ENCODE measurements at regions not wholly inside any gene's neighbourhood (a gene's known extent, or its start where the extent isn't known, plus 50 kb on each side); places are given as distances from the start of the nearest gene placed in this dataset.

GRCh38 chr1:57603696-57604095 lies 179.8 kb upstream of the DAB1 start:
- Histone ChIP-seq H3K27ac (ENCODE audit: low read depth in 1 of 2, low read length in 2 of 2) (no peak overlapping the region), H3K4me3 (ENCODE audit: low read depth in 1 of 3, low read length in 3 of 3) (no peak overlapping the region), H3K9me3 (ENCODE audit: control insufficient read depth in 4 of 4, low read length in 3 of 4) (no peaks in the 10 kb centered on the region), H3K4me1 (ENCODE audit: control insufficient read depth in 4 of 4, insufficient read depth in 4 of 4, low read length in 3 of 4) (no peaks in the 10 kb centered on the region), H3K27me3 (ENCODE audit: control insufficient read depth in 4 of 4, insufficient read depth in 4 of 4, low read length in 3 of 4) (peaks cover 0 to 4% (median 0%) of the 10 kb centered on the region in 4 donors), H3K36me3 (ENCODE audit: control insufficient read depth in 4 of 4, insufficient read depth in 3 of 4, low read depth in 1 of 4, low read length in 3 of 4) (no peaks in the 10 kb centered on the region), H3K9ac (ENCODE audit: low read depth in 1 of 2, low read length in 2 of 2) (no peak overlapping the region)
- whole genome bisulfite sequencing, result 75% methylated on average over 6 of the region's 6 CpGs
- no peak for TF ChIP-seq HNF4G (IDR thresholded peaks at IDR 0.05)
- no peak for TF ChIP-seq RXRA (IDR thresholded peaks at IDR 0.05)
- TF ChIP-seq TAF1 (conservative IDR thresholded peaks at IDR 0.05), result no peak
- TF ChIP-seq MAX (IDR thresholded peaks at IDR 0.05), result no peak
- no peak for TF ChIP-seq NR2F2 (IDR thresholded peaks at IDR 0.05)
- no peak for TF ChIP-seq ATF3 (IDR thresholded peaks at IDR 0.05)
- TF ChIP-seq EGR1 (IDR thresholded peaks at IDR 0.05; ENCODE audit: low read depth in 2 of 2), result no peak
- TF ChIP-seq FOXA1 (IDR thresholded peaks at IDR 0.05), result no peak
- TF ChIP-seq REST (IDR thresholded peaks at IDR 0.05), result no peak
- no peak for TF ChIP-seq SP1 (IDR thresholded peaks at IDR 0.05)
- no peak for DNase-seq (ENCODE audit: low spot score)

- DNase-seq (ENCODE audit: low spot score), result no peak
- TF ChIP-seq ZBTB33 (IDR thresholded peaks at IDR 0.05) (no peak), HNF4G (IDR thresholded peaks at IDR 0.05) (no peak), RXRA (IDR thresholded peaks at IDR 0.05) (no peak)
- H3K36me3 ChIP-seq (ENCODE audit: control insufficient read depth in 4 of 4, insufficient read depth in 3 of 4, low read depth in 1 of 4, low read length in 3 of 4), result no peaks in the 10 kb centered on the region
- no peaks in the 10 kb centered on the region for H3K4me1 ChIP-seq (ENCODE audit: control insufficient read depth in 4 of 4, insufficient read depth in 4 of 4, low read length in 3 of 4)
- WGBS, result 56% methylated on average over 3 of the region's 3 CpGs
- H3K27me3 ChIP-seq (ENCODE audit: control insufficient read depth in 4 of 4, insufficient read depth in 4 of 4, low read length in 3 of 4), result peaks cover 0 to 3% (median 0%) of the 10 kb centered on the region in 4 donors
- H3K27ac ChIP-seq (ENCODE audit: low read depth in 1 of 2, low read length in 2 of 2), result no peak overlapping the region
- H3K9ac ChIP-seq (ENCODE audit: low read depth in 1 of 2, low read length in 2 of 2), result no peak overlapping the region
- H3K4me3 ChIP-seq (ENCODE audit: low read depth in 1 of 3, low read length in 3 of 3), result no peak overlapping the region
- no peaks in the 10 kb centered on the region for H3K9me3 ChIP-seq (ENCODE audit: control insufficient read depth in 4 of 4, low read length in 3 of 4)
Observed at GRCh38 chr1:57600424-57600823, 176.6 kb upstream of the DAB1 start.

- WGBS, result 54% methylated on average over 8 of the region's 8 CpGs
- Histone ChIP-seq H3K9me3 (ENCODE audit: control insufficient read depth in 4 of 4, low read length in 3 of 4) (no peaks in the 10 kb centered on the region), H3K36me3 (ENCODE audit: control insufficient read depth in 4 of 4, insufficient read depth in 3 of 4, low read depth in 1 of 4, low read length in 3 of 4) (no peaks in the 10 kb centered on the region), H3K27me3 (ENCODE audit: control insufficient read depth in 4 of 4, insufficient read depth in 4 of 4, low read length in 3 of 4) (peaks cover 0 to 3% (median 0%) of the 10 kb centered on the region in 4 donors), H3K4me1 (ENCODE audit: control insufficient read depth in 4 of 4, insufficient read depth in 4 of 4, low read length in 3 of 4) (no peaks in the 10 kb centered on the region), H3K9ac (ENCODE audit: low read depth in 1 of 2, low read length in 2 of 2) (no peak overlapping the region), H3K4me3 (ENCODE audit: low read depth in 1 of 3, low read length in 3 of 3) (no peak overlapping the region), H3K27ac (ENCODE audit: low read depth in 1 of 2, low read length in 2 of 2) (no peak overlapping the region)
- DNase-seq (ENCODE audit: low spot score), result no peak
- no peak for TF ChIP-seq SP1 (IDR thresholded peaks at IDR 0.05)
- no peak for TF ChIP-seq GABPA (IDR thresholded peaks at IDR 0.05 in 1 of 2, conservative IDR thresholded peaks at IDR 0.05 in 1 of 2)
- TF ChIP-seq HNF4A (conservative IDR thresholded peaks at IDR 0.05), result no peak
- TF ChIP-seq YY1 (IDR thresholded peaks at IDR 0.05), result no peak
- TF ChIP-seq RAD21 (IDR thresholded peaks at IDR 0.05), result no peak
- TF ChIP-seq ZBTB33 (IDR thresholded peaks at IDR 0.05), result no peak
- no peak for TF ChIP-seq RXRA (IDR thresholded peaks at IDR 0.05)
- no peak for TF ChIP-seq JUND (IDR thresholded peaks at IDR 0.05)
Observed at GRCh38 chr1:57599236-57599994, 175.6 kb upstream of the DAB1 start.

All from liver (tissue), 7 donors.